NB4 (cell line): ENCODE measurements at regions not wholly inside any gene's neighbourhood (a gene's known extent, or its start where the extent isn't known, plus 50 kb on each side); places are given as distances from the start of the nearest gene placed in this dataset.

Experiments
- DNase-seq: peaks from one replicate; pipeline ENCODE4 v3.0.0; 2010; ENCODE audit warnings: low read depth
- H3K4me3 ChIP-seq: one replicate; pipeline ENCODE4 v1.5.1; 2011; ENCODE audit warnings: mild to moderate bottlenecking, low read depth, low read length, moderate library complexity
- MYC ChIP-seq: IDR thresholded peaks from 2 replicates; pipeline ENCODE4 v1.6.1; 2011; ENCODE audit warnings: low read depth, low read length
- POLR2A ChIP-seq: IDR thresholded peaks from 2 replicates; pipeline ENCODE4 v1.6.1; 2011; ENCODE audit warnings: mild to moderate bottlenecking; ENCODE audit not compliant: insufficient read length; ENCODE audit errors: extremely low read depth
- TF ChIP-seq, protein P1 (sequence below): IDR thresholded peaks from one replicate; pipeline ENCODE4 v1.5.1; 2012; ENCODE audit warnings: low read depth, low read length
- TF ChIP-seq, protein P2 (sequence below): IDR thresholded peaks from 2 replicates; pipeline ENCODE4 v1.6.1; 2011; ENCODE audit warnings: low read depth, low read length

DNA sequence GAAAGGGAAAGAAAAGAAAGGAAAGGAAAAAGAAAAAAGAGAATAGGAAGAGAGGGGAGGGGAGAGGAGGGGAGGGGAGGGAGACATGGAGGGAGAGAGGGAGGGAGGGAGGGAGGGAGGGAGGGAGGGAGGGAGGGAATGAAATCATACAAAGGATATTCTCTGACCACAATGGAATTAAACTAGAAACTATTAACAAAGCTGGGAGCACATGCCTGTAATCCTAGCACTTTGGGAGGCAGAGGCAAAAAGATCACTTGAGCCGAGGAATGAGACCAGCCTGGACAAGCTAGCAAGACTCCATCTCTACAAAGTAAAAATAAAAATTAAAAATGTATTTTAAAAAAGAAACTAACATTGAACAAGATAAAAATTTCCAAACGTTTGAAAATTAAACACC lies 62.8 kb downstream of the ILRUN start:
- TF ChIP-seq POLR2A (no peak), MYC (no peak)
- TF ChIP-seq, protein P1, sequence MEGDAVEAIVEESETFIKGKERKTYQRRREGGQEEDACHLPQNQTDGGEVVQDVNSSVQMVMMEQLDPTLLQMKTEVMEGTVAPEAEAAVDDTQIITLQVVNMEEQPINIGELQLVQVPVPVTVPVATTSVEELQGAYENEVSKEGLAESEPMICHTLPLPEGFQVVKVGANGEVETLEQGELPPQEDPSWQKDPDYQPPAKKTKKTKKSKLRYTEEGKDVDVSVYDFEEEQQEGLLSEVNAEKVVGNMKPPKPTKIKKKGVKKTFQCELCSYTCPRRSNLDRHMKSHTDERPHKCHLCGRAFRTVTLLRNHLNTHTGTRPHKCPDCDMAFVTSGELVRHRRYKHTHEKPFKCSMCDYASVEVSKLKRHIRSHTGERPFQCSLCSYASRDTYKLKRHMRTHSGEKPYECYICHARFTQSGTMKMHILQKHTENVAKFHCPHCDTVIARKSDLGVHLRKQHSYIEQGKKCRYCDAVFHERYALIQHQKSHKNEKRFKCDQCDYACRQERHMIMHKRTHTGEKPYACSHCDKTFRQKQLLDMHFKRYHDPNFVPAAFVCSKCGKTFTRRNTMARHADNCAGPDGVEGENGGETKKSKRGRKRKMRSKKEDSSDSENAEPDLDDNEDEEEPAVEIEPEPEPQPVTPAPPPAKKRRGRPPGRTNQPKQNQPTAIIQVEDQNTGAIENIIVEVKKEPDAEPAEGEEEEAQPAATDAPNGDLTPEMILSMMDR = no peak
- TF ChIP-seq, protein P2, sequence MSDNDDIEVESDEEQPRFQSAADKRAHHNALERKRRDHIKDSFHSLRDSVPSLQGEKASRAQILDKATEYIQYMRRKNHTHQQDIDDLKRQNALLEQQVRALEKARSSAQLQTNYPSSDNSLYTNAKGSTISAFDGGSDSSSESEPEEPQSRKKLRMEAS = no peak
- DNase-seq = no peak
- H3K4me3 ChIP-seq = no peak overlapping the region

DNA sequence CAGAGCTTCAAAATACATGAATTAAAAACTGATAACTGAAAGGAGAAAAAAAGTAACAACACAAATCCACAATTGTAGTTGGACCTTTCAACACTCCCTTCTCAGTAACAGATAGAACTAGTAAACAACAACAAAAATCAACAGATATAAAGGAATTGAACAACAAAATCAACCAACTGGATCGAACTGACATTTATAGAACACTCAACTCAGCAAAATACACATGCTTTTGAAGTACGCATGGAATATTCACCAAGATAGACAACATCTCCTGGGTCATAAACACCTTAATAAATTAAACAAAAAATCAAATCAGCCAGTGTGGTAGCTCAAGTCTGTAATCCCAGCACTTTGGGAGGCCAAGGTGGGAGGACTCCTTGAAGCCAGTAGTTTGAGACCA lies 63.3 kb downstream of the ILRUN start:
- TF ChIP-seq POLR2A (no peak), MYC (no peak)
- TF ChIP-seq, protein P1 = no peak
- TF ChIP-seq, protein P2 = no peak
- H3K4me3 ChIP-seq = no peak overlapping the region
- no peak for DNase-seq

DNA sequence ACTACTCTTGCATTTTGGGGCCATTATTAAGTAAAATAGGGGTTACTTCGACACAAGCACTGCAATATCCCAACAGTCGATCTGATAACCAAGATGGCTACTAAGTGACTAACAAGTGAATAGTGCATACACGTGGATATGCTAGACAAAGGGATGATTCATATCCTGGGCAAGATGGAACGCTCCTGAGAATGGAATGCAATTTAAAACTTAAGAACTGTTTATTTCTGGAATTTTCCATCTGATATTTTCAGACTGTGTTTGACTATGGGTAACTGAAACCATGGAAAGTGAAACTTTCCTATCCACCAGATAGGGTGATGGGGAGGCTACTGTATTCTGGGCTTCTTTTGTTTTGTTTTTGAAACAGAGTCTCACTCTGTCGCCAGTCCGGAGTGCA lies 66.5 kb downstream of the ILRUN start:
- TF ChIP-seq, protein P2 = no peak
- no peak overlapping the region for H3K4me3 ChIP-seq
- DNase-seq = no peak

DNA sequence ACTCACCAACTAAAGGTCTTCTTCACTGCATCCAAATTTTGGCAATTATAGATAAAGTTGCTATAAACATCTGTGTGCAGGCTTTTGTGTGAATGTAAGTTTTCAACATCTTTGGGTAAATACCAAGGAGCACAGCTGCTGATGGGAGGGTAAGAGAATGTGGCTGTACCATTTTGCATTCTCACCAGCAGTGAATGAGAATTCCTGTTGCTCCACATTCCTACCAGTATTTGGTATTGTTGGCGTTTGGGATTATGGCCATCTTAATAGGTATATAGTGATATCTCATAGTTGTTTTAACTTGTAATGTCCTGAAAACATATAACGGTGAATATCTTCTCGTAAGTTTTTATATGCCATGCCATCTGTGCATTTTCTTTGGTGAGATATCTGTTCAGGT lies 69.3 kb downstream of the ILRUN start:
- no peak overlapping the region for H3K4me3 ChIP-seq
- TF ChIP-seq MYC = no peak
- TF ChIP-seq, protein P1 = no peak
- TF ChIP-seq, protein P2 = no peak
- no peak for TF ChIP-seq POLR2A
- no peak for DNase-seq

DNA sequence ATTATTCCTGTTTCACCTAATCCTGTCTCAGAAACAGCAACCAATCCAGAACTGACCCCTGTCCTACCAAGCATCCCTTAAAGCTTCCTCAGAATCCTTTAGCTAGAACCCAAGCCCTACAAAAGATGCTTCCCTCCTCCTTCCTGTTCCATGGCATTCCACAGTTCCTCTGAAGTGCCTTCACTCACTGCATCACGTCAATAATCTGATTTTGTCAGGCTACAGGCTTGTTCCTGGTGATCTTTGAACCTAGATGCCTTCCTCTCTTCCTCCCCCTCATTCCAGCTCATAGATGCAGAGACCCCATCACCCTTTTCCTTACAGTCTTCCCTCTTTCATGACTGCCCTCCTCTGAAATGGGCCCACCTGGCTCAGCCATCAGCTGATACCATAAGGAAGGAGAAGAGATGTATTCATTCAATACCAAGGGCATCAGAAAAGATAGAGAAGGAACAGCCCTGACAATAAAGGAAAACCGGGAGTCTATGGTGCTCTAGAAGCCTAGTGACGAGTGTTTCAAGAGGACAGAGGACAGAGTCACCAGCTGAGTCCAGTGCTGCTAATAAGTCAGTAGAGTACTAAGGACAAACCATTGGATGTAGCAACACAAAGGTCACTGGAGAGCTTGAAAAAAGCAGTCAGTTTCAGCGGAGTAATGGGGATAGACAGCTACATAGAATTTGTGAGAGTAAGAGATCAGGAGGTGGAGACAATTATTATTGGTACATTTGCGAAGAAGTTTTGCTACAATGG lies 62.5 kb upstream of the SPDEF start:
- TF ChIP-seq POLR2A (no peak), MYC (no peak)
- TF ChIP-seq, protein P2 = no peak
- TF ChIP-seq, protein P1 = no peak
- no peak overlapping the region for H3K4me3 ChIP-seq
- DNase-seq = no peak

GRCh38 chr6:34617231-34617630 lies 61.1 kb upstream of the SPDEF start:
- no peak overlapping the region for H3K4me3 ChIP-seq
- TF ChIP-seq POLR2A (no peak), MYC (no peak)
- TF ChIP-seq, protein P2 = no peak
- TF ChIP-seq, protein P1 = no peak
- no peak for DNase-seq
